Ovary (tissue), 7 donors: ENCODE measurements at regions not wholly inside any gene's neighbourhood (a gene's known extent, or its start where the extent isn't known, plus 50 kb on each side); places are given as distances from the start of the nearest gene placed in this dataset.

Experiments
- DNase-seq, 5 donors: peaks; one replicate each; pipeline ENCODE4 v3.0.0-alpha.2; 2019 to 2020
- H3K27ac ChIP-seq, 2 donors: fragments of 200-600 bp; one replicate each; pipeline versions ENCODE4 v1.5.1 to v1.8.0; 2019 to 2022
- H3K27me3 ChIP-seq: fragments of 200-600 bp; one replicate; pipeline ENCODE4 v1.8.0; 2022
- H3K36me3 ChIP-seq: fragments of 200-600 bp; sonication (generic); one replicate; pipeline ENCODE4 v1.5.1; 2019
- H3K4me1 ChIP-seq: one replicate; pipeline ENCODE4 v1.8.1; 2013; ENCODE audit warnings: mild to moderate bottlenecking, moderate library complexity; ENCODE audit not compliant: insufficient read depth
- H3K4me3 ChIP-seq: fragments of 200-600 bp; sonication (generic); one replicate; pipeline ENCODE4 v1.5.1; 2017
- H3K9me3 ChIP-seq, 2 donors: fragments of 200-600 bp in 1 of 2; sonication (generic) in 1 of 2; one replicate each; pipeline versions ENCODE4 v1.5.1 to v1.8.1; 2013 to 2019; ENCODE audit warnings: mild to moderate bottlenecking in 1 of 2, moderate library complexity in 1 of 2
- EP300 ChIP-seq: sonication (generic); formaldehyde crosslinking; IDR thresholded peaks from one replicate; pipeline ENCODE4 v1.6.1; 2017; ENCODE audit warnings: antibody characterized with exemption
- POLR2A ChIP-seq: fragments of 450-650 bp; IDR thresholded peaks from one replicate; pipeline ENCODE4 v1.6.1; 2017; ENCODE audit warnings: antibody characterized with exemption, mild to moderate bottlenecking, moderate library complexity
- WGBS, 3 donors: extraction: QIAGEN DNeasy Blood & Tissue Kit in 1 of 3; methylation state at CpG; one replicate each; pipeline versions ENCODE4 v1.1.5 to v1.1.7; 2013 to 2017; 5-methylcytosine and 5-hydroxymethylcytosine counted together
- intact Hi-C, 4 donors: fragments of 100-400 bp; cut with DNase I; formaldehyde crosslinking; loops; one replicate each; pipeline versions ENCODE4 v1.11.0 to v1.15.1; 2022 to 2023
- TF ChIP-seq, protein P1 (sequence below), 3 donors: fragments of 450-650 bp in 2 of 3; fragments of 200-600 bp in 1 of 3; IDR thresholded peaks; one replicate each; pipeline versions ENCODE4 v1.5.1 to v1.8.0; 2016 to 2022; ENCODE audit warnings: antibody characterized with exemption in 3 of 3, mild to moderate bottlenecking in 1 of 3
- donor health status: DM: no; HTN: no; CAD: no; lungs with moderate emphysema.
- donor health status: DM: no; HTN: no; CAD: no.
- donor health status: Bipolar disorder and iron deficiency.
- donor health status: DM: no; HTN: no; CAD: no.
- donor health status: DM: yes; HTN: yes; CAD: no.

DNA sequence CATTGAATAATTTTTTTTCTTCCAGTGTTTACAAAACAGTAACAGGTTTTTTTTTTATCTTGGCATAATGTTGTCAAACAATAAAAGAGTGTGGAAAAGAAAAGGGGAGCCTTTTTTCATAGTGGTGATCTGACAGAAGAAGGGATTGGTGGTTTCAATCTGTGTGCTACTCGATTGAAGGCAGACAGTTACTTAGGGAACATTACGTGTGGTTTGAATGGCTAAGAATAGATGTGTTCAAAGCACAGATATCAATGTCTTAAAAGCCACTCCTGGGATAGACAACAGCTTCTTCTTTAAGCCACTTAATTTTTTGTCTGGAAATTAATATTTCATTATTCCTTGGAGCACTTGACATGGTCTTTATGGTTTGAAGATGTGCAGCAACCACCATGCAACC is 558.6 kb upstream of the ADGRL2 start:
- Histone ChIP-seq H3K9me3 (no peaks in the 10 kb centered on the region), H3K27me3 (no peaks in the 10 kb centered on the region), H3K4me1 (no peaks in the 10 kb centered on the region), H3K27ac (no peak overlapping the region), H3K4me3 (no peak overlapping the region), H3K36me3 (no peaks in the 10 kb centered on the region)
- intact Hi-C loops: no loop called here
- 53 to 66% (median 63%) methylated on average over 2 of the region's 2 CpGs for whole genome bisulfite sequencing, 3 donors
- TF ChIP-seq, protein P1, sequence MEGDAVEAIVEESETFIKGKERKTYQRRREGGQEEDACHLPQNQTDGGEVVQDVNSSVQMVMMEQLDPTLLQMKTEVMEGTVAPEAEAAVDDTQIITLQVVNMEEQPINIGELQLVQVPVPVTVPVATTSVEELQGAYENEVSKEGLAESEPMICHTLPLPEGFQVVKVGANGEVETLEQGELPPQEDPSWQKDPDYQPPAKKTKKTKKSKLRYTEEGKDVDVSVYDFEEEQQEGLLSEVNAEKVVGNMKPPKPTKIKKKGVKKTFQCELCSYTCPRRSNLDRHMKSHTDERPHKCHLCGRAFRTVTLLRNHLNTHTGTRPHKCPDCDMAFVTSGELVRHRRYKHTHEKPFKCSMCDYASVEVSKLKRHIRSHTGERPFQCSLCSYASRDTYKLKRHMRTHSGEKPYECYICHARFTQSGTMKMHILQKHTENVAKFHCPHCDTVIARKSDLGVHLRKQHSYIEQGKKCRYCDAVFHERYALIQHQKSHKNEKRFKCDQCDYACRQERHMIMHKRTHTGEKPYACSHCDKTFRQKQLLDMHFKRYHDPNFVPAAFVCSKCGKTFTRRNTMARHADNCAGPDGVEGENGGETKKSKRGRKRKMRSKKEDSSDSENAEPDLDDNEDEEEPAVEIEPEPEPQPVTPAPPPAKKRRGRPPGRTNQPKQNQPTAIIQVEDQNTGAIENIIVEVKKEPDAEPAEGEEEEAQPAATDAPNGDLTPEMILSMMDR (IDR thresholded peaks at IDR 0.05): no peak
- TF ChIP-seq POLR2A (no peak), EP300 (no peak)
- no peak for DNase-seq

DNA sequence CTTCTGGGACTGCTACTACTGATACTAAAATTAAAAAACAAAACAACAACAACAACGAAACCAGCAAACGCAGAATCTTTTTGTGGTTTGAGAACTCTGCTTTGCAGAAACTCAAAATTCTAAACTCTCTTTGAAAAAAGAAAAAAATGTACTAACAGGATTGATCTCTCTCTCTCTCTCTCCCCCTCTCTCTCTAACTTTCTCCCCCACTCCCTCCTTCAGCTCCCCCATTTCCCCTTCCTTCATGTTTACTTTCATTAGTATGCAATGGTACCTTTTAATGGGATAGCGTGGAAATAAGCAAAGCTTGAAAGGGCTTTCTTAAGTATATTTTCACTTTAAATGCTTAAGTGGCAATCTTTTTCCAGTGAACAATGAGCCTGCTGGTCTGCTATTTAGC is 562.6 kb upstream of the ADGRL2 start:
- Histone ChIP-seq H3K4me3 (peak overlapping the region; percentile 18), H3K9me3 (no peaks in the 10 kb centered on the region), H3K27me3 (no peaks in the 10 kb centered on the region), H3K4me1 (no peaks in the 10 kb centered on the region), H3K27ac (no peak overlapping the region), H3K36me3 (no peaks in the 10 kb centered on the region)
- 11 to 35% (median 12%) methylated on average over 3 of the region's 3 CpGs for WGBS, 3 donors
- intact Hi-C loops: no loop called here
- TF ChIP-seq POLR2A: no peak
- no peak for TF ChIP-seq EP300
- TF ChIP-seq, protein P1 (IDR thresholded peaks at IDR 0.05): no peak
- DNase-seq: no peak

DNA sequence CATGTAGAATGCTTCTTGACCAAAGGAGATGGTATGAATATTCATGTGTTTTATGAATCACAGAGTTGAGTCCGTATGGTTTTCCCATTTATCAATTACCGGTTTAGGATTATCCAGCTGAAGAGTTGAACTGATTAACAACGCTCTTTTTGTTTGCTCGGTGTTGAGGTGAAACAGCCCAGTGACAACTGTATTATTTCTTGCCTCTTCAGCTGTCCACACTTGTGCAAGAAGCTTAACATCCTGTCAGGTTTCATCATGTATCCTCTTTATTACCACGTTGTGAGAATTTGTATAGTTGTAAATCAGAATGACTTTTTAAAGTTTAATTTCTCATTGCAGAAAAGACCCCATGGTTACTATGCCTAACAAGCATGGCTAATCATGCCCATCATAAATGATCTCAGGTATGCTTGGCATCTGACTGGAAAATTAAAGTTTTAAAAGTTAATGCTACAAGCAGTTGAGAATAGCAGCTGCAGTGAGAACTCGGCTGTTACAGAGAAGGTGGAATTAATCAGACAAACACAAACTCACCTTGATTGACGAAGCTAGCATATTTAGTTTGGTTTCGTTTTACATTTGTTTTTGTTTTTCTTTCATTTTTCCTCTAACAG is 563.2 kb upstream of the ADGRL2 start:
- no peak for DNase-seq
- Histone ChIP-seq H3K27ac (no peak overlapping the region), H3K36me3 (no peaks in the 10 kb centered on the region), H3K4me1 (no peaks in the 10 kb centered on the region), H3K9me3 (no peaks in the 10 kb centered on the region), H3K4me3 (peak overlapping the region; percentile 18), H3K27me3 (no peaks in the 10 kb centered on the region)
- TF ChIP-seq POLR2A: no peak
- TF ChIP-seq EP300: no peak
- TF ChIP-seq, protein P1 (IDR thresholded peaks at IDR 0.05): no peak
- intact Hi-C loops: no loop called here
- WGBS, 3 donors: 23 to 47% (median 23%) methylated on average over 8 of the region's 8 CpGs

GRCh38 chr1:81234237-81234636 is 566.5 kb upstream of the ADGRL2 start:
- Histone ChIP-seq H3K9me3 (no peaks in the 10 kb centered on the region), H3K27ac (no peak overlapping the region), H3K36me3 (no peaks in the 10 kb centered on the region), H3K27me3 (no peaks in the 10 kb centered on the region), H3K4me3 (no peak overlapping the region), H3K4me1 (no peaks in the 10 kb centered on the region)
- intact Hi-C loops: no loop called here
- WGBS, 3 donors: 83 to 91% (median 89%) methylated on average over 3 of the region's 3 CpGs
- DNase-seq: no peak
- TF ChIP-seq POLR2A (no peak), EP300 (no peak)
- TF ChIP-seq, protein P1 (IDR thresholded peaks at IDR 0.05): no peak
